GM18519 (cell line): ENCODE measurements at regions not wholly inside any gene's neighbourhood (a gene's known extent, or its start where the extent isn't known, plus 50 kb on each side); places are given as distances from the start of the nearest gene placed in this dataset.
A peak's percentile ranks its signal among the peaks of the same experiment; 100 is the strongest.

Source experiments
- ATAC-seq: cut with Tn5 transposase; IDR thresholded peaks from one replicate; pipeline ENCODE4 v1.9.1; 2021; ENCODE audit warnings: mild to moderate bottlenecking, moderate library complexity; ENCODE audit not compliant: unreplicated experiment, low FRiP score

GRCh38 chr9:119559056-119559455 lies 189.8 kb upstream of the BRINP1 start:
- no peak for ATAC-seq

DNA sequence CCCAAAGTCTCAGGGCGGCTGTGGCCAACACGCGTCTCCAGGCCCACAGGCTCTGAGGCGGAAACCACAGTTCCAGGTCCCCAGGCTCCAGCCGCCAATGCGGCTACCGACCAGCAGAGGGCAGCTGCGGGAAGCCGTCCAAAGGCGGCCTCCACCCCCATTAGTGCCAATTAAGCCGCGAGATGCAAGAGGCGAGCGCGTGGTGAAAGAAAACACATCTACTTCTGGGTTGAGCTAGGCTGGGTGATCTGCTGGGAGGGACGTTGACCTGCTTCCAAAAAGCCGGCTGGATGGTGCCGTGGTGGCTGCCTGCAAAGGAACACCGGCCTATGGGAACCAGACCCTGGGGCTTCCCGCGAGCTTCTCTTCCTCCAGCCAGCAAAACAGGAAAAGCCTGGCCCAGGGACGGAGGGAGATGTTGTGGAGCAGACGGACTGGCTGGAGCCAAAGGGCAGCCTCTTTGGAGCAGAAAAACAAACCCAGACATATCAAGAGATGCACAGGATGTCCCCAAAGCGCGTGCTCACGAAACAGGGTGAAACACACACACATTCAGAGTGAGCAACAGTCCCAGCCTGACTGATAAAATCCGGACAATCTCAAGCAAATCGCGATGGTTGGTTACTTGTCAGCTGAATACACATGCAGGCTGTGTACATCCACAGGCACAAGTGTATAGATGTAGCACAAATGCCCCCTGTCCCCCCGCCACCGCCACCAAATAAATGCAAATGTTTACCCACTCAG lies 187.1 kb upstream of the BRINP1 start:
- ATAC-seq: peak; percentile 99

GRCh38 chr9:119544492-119544891 lies 175.3 kb upstream of the BRINP1 start:
- ATAC-seq: no peak

DNA sequence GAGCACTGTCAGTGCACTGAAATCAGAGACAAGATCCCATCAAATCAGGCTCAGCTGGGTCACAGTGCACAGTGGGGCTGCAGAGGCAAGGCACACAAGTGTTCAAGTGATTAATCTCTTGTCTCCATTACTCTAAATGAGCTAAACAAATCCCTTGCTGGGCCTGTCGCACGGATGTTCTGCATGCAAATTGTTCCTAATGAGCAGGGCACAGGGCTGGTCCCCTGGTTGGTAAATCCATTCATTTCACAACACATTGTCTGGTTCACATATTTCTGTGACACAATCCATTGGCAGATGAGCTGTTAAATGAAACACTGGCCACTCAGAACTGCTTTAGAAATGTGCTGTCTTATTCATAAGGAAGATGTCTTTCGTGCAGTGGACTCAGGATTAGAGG lies 167.9 kb upstream of the BRINP1 start:
- no peak for ATAC-seq

DNA sequence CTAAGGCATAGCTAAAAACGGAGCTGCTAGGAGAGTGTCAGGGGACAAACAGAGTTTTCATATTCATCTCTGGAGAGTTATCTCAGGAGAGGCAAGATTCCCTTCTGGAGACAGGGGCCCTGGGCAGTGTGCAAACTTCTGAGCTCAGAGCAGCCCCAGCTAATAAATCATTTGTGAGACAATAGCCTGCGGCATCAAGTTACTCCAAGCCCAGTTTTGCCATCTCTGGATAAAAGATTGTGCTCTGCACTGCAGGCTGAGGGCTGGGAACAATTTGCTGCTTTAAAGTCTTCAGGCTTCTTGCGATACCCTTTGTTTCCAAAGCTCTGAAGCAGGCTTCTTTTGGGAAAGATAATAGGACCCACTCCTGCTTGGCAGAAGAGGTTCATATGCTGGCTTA lies 164.3 kb upstream of the BRINP1 start:
- ATAC-seq: no peak

DNA sequence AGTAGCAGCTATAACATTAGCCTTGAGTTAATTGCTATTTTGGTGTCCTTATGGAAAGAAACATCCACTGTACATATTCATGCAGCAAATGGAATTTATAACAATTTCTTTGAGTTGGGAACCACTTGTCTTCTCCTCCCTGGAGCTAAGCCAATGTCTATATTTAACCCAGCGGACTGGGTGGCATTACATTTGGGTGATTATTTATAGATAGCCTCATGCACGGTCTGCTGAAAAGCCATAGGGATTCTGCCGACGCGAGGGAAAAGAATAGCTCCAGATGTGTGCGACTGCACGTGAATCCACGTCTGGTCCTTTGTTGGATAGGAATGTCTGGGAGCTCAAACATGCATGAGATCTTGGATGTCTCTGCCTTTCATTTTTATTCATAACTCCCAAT lies 157.5 kb upstream of the BRINP1 start:
- no peak for ATAC-seq

DNA sequence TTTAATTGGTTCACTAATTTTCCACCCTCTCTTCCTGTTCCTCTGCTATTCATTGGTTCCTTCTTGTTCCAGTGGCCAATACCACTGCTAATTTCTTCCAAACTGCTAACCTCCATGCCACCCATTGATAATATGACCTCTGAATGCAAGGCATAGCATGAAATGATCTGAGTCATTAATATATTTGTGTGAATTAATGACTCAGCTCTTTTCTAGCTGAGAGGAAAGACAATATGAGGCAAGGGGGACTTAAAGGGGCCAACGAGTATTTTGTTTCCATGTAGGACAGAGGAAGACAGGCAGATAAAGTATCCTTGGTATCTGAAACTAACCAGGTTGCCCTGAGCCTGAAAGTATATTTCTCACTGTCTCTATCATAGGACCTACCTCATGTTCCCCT lies 154.3 kb upstream of the BRINP1 start:
- no peak for ATAC-seq

DNA sequence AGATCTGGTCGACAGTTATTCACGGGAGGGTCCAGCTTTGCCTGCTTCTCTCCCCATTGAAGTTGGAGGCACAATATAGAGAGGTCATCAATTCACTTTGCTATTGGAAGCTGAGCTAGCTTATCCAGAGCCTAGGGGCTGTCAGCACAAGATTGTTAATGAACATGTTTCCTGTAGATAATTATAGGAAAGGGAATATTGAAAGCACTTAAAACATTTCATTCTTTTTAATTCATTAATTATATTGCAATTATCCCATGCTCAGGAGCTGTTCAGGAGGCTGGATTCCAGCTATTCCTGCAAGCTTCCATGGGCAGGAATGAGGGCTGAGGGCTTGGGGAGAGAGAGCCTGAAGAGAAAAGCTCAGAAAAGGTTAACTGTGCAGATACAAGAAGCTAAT lies 153.1 kb upstream of the BRINP1 start:
- no peak for ATAC-seq

DNA sequence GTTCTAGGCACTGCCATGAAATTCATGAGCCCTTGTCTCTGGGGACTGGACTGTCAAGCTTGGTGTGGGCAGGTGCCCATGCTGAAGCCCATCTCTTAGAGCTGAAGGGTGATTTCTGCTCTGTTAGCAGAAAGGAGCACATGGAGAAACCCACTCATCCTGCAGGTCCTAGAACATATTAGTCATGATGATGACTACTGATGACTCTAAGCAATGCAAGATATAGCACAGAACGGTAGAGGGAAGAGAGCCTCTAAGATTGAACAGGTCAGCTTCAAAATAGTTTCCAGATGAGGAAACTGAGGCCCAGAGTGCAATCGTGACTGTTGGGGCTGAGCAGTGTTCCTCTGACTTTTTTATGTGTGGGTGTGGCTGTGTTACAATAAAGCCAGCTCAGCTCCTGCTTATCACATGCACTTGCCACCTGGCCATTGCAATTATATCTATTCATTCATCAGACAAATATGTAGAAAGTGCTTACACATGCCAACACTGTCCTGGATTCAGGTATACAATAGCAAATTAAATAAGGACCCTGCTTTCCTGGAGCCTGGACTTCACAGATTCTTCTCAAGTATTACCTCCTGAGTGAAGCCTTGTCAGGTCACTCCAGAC lies 140.2 kb upstream of the BRINP1 start:
- no peak for ATAC-seq

- no peak for ATAC-seq
Measured at GRCh38 chr9:119501374-119501773, 132.1 kb upstream of the BRINP1 start.

DNA sequence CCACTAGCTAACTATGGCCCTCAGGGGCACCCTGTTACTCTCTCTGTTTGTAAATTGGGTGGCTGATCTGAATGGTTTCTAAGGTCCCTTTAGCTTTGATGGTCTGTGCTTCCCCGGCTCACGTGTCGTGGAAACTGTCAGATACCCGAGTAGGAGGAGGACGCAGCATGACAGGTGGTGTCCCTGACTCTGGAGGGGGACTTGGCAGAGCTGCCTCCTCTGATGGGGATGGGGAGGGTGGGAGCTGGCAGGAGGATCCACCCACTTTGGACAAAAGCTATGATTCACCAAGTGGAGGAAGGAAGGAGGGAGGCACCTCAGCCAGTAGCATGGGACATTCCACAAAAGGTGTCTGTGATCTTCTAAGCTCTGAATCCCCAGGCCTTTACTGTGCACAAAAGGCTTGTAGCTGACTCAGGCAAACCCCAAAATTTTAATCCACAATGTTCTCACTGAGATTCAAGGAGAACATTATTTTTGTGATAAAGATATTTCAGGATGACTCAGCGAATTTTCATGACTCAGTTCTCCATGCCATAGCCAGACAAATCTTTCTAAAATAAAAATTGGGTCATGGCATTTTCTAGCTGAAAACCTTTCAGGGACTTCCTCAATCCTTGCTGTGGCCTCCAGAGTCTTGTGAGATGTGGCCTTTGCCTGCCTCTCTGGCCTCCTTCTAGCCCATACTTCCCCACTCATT lies 131.0 kb upstream of the BRINP1 start:
- no peak for ATAC-seq

DNA sequence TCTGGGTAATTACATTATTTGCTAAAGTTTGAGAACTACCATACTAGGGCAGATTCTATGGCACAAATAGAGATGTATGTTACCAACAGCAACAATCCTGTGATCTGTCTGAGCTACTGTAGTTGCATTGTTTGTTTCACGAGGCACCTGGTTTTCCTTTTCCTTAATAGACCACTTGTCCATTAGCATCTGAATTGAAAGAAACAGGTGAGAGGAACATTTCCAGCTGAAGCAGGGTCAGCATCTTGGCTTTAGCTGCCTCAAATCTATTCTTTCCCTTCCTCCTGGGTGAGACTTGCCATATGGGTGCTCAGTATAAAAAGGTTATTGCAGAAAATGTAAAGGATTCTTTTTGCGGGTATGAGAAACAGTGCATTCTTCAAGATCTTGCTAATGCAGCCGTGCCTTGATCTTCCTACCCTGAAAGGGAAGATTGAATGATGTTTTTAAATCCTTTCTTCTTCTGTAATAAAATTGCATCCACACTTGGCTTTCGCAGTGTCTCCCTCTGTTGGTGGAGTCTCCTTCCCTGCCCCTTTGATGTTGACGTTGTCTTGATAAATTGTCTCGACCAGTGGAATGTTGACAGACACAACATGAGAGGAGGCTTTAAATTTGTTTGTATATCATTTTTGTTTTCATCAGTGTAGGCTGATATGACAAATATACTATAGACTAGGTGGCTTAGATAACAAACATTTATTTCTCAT lies 118.0 kb upstream of the BRINP1 start:
- no peak for ATAC-seq

- ATAC-seq: no peak
Measured at GRCh38 chr9:119483153-119483552, 113.9 kb upstream of the BRINP1 start.

GRCh38 chr9:119477197-119477596 lies 108.0 kb upstream of the BRINP1 start:
- no peak for ATAC-seq

DNA sequence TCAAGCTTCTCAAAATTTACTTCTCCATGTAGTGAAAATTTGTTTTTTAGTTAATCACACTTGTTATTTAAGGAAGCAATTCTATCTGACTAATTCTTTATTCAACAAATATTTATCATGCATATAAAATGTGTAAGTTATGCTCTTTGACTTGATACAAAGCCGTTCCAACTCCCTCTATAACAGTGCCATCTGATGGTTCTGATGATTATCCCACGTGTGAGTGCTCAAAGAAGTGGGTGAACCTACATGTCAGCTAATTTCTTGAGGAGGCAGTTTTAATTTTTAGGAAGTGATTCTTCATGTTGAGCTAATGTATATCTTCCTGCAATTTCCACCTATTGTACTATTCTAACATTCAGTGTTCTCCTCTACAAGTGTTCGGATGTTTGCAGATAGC lies 88.8 kb upstream of the BRINP1 start:
- ATAC-seq: no peak

- no peak for ATAC-seq
Measured at GRCh38 chr9:119453980-119454379, 84.7 kb upstream of the BRINP1 start.

- ATAC-seq: no peak
Measured at GRCh38 chr9:119453490-119453911, 84.3 kb upstream of the BRINP1 start.

DNA sequence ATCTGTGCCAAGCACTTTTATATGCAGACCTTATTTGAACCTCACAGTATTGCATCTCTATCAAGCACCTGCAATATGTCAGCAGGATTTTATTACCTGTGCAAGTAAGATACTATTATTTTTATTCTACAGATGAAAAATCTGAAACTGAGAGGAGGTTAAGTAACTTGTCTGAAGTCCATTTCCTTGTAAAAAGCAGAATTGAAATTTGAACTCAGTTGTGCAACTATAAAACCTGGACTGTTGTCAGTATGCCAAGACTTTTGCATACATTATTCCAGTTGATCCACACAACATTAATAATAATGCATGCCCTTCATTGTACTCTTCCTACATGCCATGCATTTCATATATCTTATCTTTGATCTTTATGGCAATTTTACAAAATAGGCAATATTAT lies 82.2 kb upstream of the BRINP1 start:
- no peak for ATAC-seq

- ATAC-seq: no peak
Measured at GRCh38 chr9:119443179-119443578, 73.9 kb upstream of the BRINP1 start.

DNA sequence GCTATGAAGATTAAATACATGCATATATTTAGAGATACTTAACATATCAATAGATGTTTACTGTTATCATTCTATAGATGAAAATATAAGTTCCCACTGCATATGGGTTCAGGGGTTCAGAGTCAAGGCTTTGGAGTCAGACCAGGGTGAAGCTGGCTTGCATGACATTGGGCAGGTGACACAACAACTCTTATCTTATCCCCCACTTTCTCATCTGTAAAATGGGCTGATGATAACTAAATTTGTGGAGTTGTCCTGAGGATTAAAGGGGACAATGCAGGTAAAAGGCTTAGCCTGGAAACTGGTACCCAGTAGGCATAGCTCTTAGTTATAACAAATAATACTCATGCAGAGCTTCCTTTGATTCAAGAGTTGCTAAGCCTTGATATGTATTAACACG lies 72.6 kb upstream of the BRINP1 start:
- no peak for ATAC-seq

DNA sequence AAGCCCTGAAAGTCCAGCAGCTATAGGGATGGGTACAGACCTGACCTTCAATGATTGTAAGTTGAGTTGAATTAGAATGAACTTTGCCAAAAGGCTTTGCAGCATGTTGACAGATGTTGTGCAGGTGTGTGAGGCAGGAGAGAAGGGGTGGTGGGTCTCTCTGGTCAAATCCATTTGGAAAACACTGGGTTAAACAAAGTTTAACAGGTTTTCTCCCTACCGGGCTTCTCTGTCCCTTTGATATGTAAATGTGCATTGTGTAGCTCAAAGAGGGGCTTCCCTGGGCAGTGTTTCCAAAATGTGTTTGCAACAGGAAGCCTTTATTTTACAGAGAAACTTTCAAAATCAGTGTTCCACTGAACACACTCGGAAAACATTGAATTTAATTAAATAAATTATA lies 72.1 kb upstream of the BRINP1 start:
- no peak for ATAC-seq
